Endothelial cell (in vitro differentiated cells): ENCODE measurements at regions not wholly inside any gene's neighbourhood (a gene's known extent, or its start where the extent isn't known, plus 50 kb on each side); places are given as distances from the start of the nearest gene placed in this dataset.
"Not testable (repeated sequence)": the region's sequence is repeated elsewhere in the genome, so short reads cannot be mapped to it uniquely, and the experiment has no call there.

Source experiments
- DNase-seq: peaks from one replicate; pipeline ENCODE4 v3.0.0; 2021; ENCODE audit warnings: low spot score
- H3K27ac Mint-ChIP-seq: one replicate; pipeline ENCODE4 v1.8.0; 2021; ENCODE audit warnings: mixed read lengths, inconsistent platforms; ENCODE audit not compliant: unreplicated experiment
- H3K27me3 Mint-ChIP-seq: one replicate; pipeline ENCODE4 v1.8.0; 2021; ENCODE audit warnings: mild to moderate bottlenecking, moderate library complexity, mixed read lengths, inconsistent platforms; ENCODE audit not compliant: unreplicated experiment
- H3K36me3 Mint-ChIP-seq: one replicate; pipeline ENCODE4 v1.8.0; 2021; ENCODE audit warnings: mild to moderate bottlenecking, low read depth, mixed read lengths, inconsistent platforms; ENCODE audit not compliant: unreplicated experiment
- H3K4me1 Mint-ChIP-seq: one replicate; pipeline ENCODE4 v1.8.0; 2021; ENCODE audit warnings: mild to moderate bottlenecking, mixed read lengths, inconsistent platforms; ENCODE audit not compliant: unreplicated experiment
- H3K4me3 Mint-ChIP-seq: one replicate; pipeline ENCODE4 v1.8.0; 2021; ENCODE audit warnings: mild to moderate bottlenecking, mixed read lengths, inconsistent platforms; ENCODE audit not compliant: unreplicated experiment
- H3K9me3 Mint-ChIP-seq: one replicate; pipeline ENCODE4 v1.8.0; 2021; ENCODE audit warnings: mixed read lengths, inconsistent platforms; ENCODE audit not compliant: unreplicated experiment
- TF ChIP-seq, protein P1 (sequence below): fragments of 200-600 bp; sonication (generic); IDR thresholded peaks from one replicate; pipeline ENCODE4 v1.5.0; 2021; ENCODE audit warnings: antibody characterized with exemption; ENCODE audit not compliant: unreplicated experiment

DNA sequence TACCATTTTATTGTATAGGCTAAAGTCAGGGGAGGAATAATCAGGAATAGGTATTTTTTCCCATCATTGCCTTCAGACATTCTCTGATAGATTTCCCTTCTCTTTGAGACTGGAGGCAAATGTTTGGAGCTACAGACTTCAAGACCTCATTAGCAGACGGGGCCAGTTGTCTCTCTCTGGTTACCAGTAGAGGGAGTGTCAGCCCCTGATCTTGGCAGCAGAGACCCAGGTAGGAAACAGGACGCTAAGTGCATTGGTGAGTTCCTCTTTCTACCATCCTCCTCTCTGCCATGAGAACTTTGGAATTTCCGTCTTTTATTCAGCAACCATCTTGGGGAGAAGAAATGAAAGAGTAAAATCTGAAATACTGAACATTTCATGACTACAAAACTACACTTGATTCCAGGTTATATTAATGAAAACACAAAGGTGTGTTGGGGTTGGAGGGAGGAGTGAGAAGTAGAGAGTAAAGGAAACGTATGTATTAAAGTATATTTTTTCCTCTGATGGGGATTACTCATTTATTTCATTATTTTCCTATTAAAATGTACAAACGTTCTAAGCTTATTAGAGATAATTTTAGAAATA lies 186.2 kb upstream of the GCFC2 start:
- no peaks in the 10 kb centered on the region for H3K27me3 Mint-ChIP-seq
- no peak overlapping the region for H3K4me3 Mint-ChIP-seq
- peaks cover 10% of the 10 kb centered on the region for H3K4me1 Mint-ChIP-seq
- no peaks in the 10 kb centered on the region for H3K36me3 Mint-ChIP-seq
- TF ChIP-seq, protein P1, sequence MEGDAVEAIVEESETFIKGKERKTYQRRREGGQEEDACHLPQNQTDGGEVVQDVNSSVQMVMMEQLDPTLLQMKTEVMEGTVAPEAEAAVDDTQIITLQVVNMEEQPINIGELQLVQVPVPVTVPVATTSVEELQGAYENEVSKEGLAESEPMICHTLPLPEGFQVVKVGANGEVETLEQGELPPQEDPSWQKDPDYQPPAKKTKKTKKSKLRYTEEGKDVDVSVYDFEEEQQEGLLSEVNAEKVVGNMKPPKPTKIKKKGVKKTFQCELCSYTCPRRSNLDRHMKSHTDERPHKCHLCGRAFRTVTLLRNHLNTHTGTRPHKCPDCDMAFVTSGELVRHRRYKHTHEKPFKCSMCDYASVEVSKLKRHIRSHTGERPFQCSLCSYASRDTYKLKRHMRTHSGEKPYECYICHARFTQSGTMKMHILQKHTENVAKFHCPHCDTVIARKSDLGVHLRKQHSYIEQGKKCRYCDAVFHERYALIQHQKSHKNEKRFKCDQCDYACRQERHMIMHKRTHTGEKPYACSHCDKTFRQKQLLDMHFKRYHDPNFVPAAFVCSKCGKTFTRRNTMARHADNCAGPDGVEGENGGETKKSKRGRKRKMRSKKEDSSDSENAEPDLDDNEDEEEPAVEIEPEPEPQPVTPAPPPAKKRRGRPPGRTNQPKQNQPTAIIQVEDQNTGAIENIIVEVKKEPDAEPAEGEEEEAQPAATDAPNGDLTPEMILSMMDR = peak; percentile 31
- no peaks in the 10 kb centered on the region for H3K9me3 Mint-ChIP-seq
- H3K27ac Mint-ChIP-seq = peak overlapping the region; percentile 82
- peak; percentile 45 for DNase-seq

DNA sequence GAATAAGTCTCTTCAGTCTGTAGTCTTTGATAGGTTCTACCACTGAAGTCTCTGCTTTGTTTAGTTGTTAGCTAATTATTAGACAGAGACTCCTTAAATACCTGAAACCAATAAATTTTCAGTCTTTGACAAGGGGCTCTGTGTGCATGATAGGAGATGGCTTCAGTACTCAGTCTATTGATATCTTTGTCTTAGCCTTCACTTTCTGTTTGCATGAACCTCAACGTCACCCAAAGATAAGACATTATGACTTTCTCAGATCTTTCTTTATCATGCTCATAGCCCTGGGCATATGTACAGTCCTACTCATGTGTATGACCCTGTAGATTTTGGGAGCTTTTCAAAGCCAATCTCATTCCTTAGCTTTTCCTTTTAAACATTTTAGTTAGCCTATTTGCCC lies 183.5 kb upstream of the GCFC2 start:
- H3K4me3 Mint-ChIP-seq = no peak overlapping the region
- peaks cover 10% of the 10 kb centered on the region for H3K4me1 Mint-ChIP-seq
- no peak overlapping the region for H3K27ac Mint-ChIP-seq
- no peak for DNase-seq
- H3K36me3 Mint-ChIP-seq = no peaks in the 10 kb centered on the region
- no peaks in the 10 kb centered on the region for H3K27me3 Mint-ChIP-seq
- TF ChIP-seq, protein P1 = no peak
- H3K9me3 Mint-ChIP-seq = no peaks in the 10 kb centered on the region

DNA sequence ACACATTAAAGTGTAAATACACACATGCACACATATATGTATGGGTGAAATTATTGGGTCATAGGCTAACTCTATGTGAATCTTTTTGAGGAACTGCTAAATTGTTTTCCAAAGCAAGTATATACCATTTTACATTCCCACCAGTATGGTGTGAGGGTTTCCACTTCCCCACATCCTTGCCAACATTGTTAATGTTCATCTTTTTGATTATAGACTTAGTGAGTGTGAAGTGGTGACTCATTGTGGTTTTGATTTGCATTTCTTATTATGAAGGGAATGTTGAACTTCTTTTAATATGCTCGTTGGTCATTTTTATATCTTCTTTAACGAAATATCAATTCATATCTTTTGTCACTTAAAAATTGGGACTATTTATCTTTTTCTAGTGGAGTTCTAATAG lies 181.8 kb upstream of the GCFC2 start:
- no peak overlapping the region for H3K4me3 Mint-ChIP-seq
- peaks cover 10% of the 10 kb centered on the region for H3K4me1 Mint-ChIP-seq
- no peaks in the 10 kb centered on the region for H3K9me3 Mint-ChIP-seq
- H3K36me3 Mint-ChIP-seq = no peaks in the 10 kb centered on the region
- no peak for DNase-seq
- TF ChIP-seq, protein P1 = no peak
- H3K27me3 Mint-ChIP-seq = no peaks in the 10 kb centered on the region
- no peak overlapping the region for H3K27ac Mint-ChIP-seq

DNA sequence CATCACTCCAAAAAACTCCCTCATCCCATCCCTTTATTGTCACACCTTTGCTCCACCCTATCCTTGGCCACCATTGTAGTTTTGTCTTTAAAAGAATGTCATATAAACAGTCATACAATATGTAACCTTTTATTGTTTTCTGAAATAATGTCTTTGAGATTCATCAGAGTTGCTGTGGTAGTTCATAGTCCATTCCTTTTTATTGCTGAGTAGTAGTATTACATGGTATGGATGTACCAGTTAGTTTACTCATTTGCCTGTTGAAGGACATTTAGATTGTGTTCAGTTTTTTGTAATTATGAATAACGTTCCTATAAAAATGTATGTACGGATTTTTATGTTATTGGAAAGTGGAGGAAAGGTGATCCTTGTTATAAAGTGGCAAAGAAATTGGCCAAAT lies 171.8 kb upstream of the GCFC2 start:
- H3K9me3 Mint-ChIP-seq = no peaks in the 10 kb centered on the region
- no peaks in the 10 kb centered on the region for H3K36me3 Mint-ChIP-seq
- H3K27me3 Mint-ChIP-seq = peaks cover 3% of the 10 kb centered on the region
- no peak for DNase-seq
- H3K27ac Mint-ChIP-seq = no peak overlapping the region
- H3K4me1 Mint-ChIP-seq = no peaks in the 10 kb centered on the region
- no peak overlapping the region for H3K4me3 Mint-ChIP-seq
- TF ChIP-seq, protein P1 = no peak

DNA sequence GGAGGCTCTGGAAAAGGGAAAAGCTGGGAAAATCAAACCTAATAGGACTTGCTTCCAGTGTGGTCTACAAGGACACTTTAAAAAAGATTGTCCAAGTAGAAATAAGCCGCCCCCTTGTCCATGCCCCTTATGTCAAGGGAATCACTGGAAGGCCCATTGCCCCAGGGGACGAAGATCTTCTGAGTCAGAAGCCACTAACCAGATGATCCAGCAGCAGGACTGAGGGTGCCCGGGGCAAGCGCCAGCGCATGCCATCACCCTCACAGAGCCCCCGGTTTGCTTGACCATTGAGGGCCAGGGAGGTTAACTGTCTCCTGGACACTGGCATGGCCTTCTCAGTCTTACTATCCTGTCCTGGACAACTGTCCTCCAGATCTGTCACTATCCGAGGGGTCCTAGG lies 164.9 kb upstream of the GCFC2 start:
- H3K27ac Mint-ChIP-seq, H3K4me1 Mint-ChIP-seq, H3K4me3 Mint-ChIP-seq, H3K27me3 Mint-ChIP-seq, H3K36me3 Mint-ChIP-seq, H3K9me3 Mint-ChIP-seq, DNase-seq: not testable (repeated sequence)

DNA sequence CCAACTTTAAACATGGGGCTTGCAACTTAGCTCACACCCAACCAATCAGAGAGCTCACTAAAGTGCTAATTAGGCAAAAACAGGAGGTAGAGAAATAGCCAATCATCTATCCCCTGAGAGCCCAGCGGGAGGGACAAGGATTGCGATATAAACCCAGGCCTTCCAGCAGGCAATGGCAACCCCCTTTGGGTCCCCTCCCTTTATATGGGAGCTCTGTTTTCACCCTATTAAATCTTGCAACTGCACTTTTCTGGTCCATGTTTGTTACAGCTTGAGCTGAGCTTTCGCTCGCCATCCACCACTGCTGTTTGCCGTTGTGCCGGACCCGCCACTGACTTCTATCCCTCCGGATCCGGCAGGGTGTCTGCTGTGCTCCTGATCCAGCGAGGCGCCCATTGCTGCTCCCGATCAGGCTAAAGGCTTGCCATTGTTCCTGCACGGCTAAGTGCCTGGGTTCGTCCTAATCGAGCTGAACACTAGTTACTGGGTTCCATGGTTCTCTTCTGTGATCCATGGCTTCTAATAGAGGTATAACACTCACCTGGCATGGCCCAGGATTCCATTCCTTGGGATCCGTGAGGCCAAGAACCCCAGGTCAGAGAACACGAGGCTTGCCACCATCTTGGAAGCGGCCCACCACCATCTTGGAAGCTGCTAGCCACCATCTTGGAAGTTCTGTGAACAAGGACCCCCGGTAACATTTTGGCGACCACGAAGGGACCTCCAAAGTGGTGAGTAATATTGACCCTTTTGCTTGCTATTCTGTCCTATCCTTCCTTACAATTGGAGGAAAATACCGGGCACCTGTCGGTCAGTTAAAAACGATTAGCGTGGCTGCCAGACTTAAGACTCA lies 161.3 kb upstream of the GCFC2 start:
- not testable (repeated sequence) for H3K36me3 Mint-ChIP-seq, DNase-seq, H3K27ac Mint-ChIP-seq, H3K9me3 Mint-ChIP-seq, H3K27me3 Mint-ChIP-seq, H3K4me3 Mint-ChIP-seq, H3K4me1 Mint-ChIP-seq
